K562 (cell line): ENCODE measurements at regions not wholly inside any gene's neighbourhood (a gene's known extent, or its start where the extent isn't known, plus 50 kb on each side); places are given as distances from the start of the nearest gene placed in this dataset.

Experiments
- ATAC-seq: fragments of 200-7000 bp; cut with Tn5 transposase; 3 replicates; pipeline ENCODE4 v1.9.1; 2020; ENCODE audit warnings: moderate library complexity
- BruUV-seq: library from RNA; stranded (reverse); fragments of 400-500 nt; replicated peaks from 2 replicates; lab custom pipeline; 2021; lab: Mats Ljungman, UMichigan
- CTCF ChIA-PET: fragments of 300-600 bp; formaldehyde crosslinking; extraction: SDS; loops from one replicate; lab custom pipeline; 2021; ENCODE audit warnings: low intra/inter-chr PET ratio; lab: Yijun Ruan, JAX
- POLR2A ChIA-PET: fragments of 300-600, 350-650 bp; sonication (Branson Sonifier 250); formaldehyde crosslinking; extraction: SDS; loops from one replicate; lab custom pipeline; 2021; ENCODE audit warnings: antibody characterized with exemption, inconsistent platforms; lab: Yijun Ruan, JAX
- DNase-seq, 4 experiments: peaks; one replicate each; pipeline versions ENCODE4 v3.0.0 to v3.0.0-alpha.2; 2011 to 2018; ENCODE audit warnings: low spot score in 3 of 4, mixed read lengths in 3 of 4; ENCODE audit errors: extremely low read depth in 1 of 4
- FAIRE-seq: peaks from 2 replicates; lab custom pipeline; 2011; peaks lifted over from hg19 to GRCh38; lab: Jason Lieb, UNC
- H2AFZ ChIP-seq: 2 replicates; pipeline ENCODE4 v1.6.0; 2011; ENCODE audit warnings: low read depth, low read length, control low read depth, inconsistent platforms
- H3K27ac ChIP-seq: fragments of 200-600 bp; 3 replicates; pipeline ENCODE4 v1.8.0; 2011; ENCODE audit warnings: low read depth, mild to moderate bottlenecking, control low read depth, inconsistent platforms, low read length, moderate library complexity, mixed read lengths; ENCODE audit errors: extremely low read depth
- H3K27me3 ChIP-seq, 2 experiments: fragments of 300-600 bp in 1 of 2; 2 replicates in 1 of 2; 3 replicates in 1 of 2; pipeline versions ENCODE4 v1.6.0 to v1.8.0; 2011; ENCODE audit warnings: inconsistent platforms in 2 of 2, low read length in 2 of 2, mild to moderate bottlenecking in 1 of 2, mixed read lengths in 1 of 2, moderate library complexity in 1 of 2; ENCODE audit not compliant: control insufficient read depth in 2 of 2, insufficient read depth in 2 of 2
- H3K36me3 ChIP-seq: fragments of 300-600 bp; 3 replicates; pipeline ENCODE4 v1.8.0; 2011; ENCODE audit warnings: mild to moderate bottlenecking, low read length, inconsistent platforms; ENCODE audit not compliant: control insufficient read depth, insufficient read depth
- H3K4me1 ChIP-seq, 2 experiments: fragments of 200-600 bp in 1 of 2; replicated peaks in 1 of 2; 2 replicates in 1 of 2; 3 replicates in 1 of 2; pipeline versions ENCODE4 v1.5.1 to v1.8.0; 2011; ENCODE audit warnings: inconsistent platforms in 2 of 2, low read length in 2 of 2, mild to moderate bottlenecking in 1 of 2, mixed read lengths in 1 of 2, moderate library complexity in 1 of 2; ENCODE audit not compliant: control insufficient read depth in 2 of 2, insufficient read depth in 2 of 2
- H3K4me2 ChIP-seq: 2 replicates; pipeline ENCODE4 v1.6.1; 2011; ENCODE audit warnings: low read length, control low read depth, inconsistent platforms, mixed read lengths; ENCODE audit not compliant: insufficient read depth
- H3K4me3 ChIP-seq: fragments of 200-600 bp; sonication (generic), shearing (Covaris generic); 2 replicates; pipeline ENCODE4 v1.5.1; 2016; ENCODE audit warnings: control low read depth, inconsistent platforms
- H3K79me2 ChIP-seq: fragments of 200-600 bp; 3 replicates; pipeline ENCODE4 v1.8.0; 2011; ENCODE audit warnings: low read length, inconsistent platforms; ENCODE audit not compliant: control insufficient read depth, insufficient read depth
- H3K9ac ChIP-seq, 2 experiments: 2 replicates each; pipeline versions ENCODE4 v1.6.0 to v1.6.1; 2011; ENCODE audit warnings: low read depth in 2 of 2, low read length in 2 of 2, control low read depth in 1 of 2, inconsistent platforms in 1 of 2, mild to moderate bottlenecking in 1 of 2, mixed read lengths in 1 of 2; ENCODE audit not compliant: insufficient read depth in 1 of 2
- H3K9me1 ChIP-seq: one replicate; pipeline ENCODE4 v1.6.0; 2011; ENCODE audit warnings: inconsistent platforms, mild to moderate bottlenecking, low read length, moderate library complexity; ENCODE audit not compliant: control insufficient read depth, insufficient read depth
- H3K9me3 ChIP-seq: replicated peaks from 2 replicates; pipeline ENCODE4 v1.5.1; 2011; ENCODE audit warnings: low read depth, low read length, inconsistent platforms; ENCODE audit not compliant: control insufficient read depth, insufficient read depth
- H4K20me1 ChIP-seq: replicated peaks from 2 replicates; pipeline ENCODE4 v1.6.1; 2011; ENCODE audit warnings: low read length, inconsistent platforms, mixed read lengths; ENCODE audit not compliant: control insufficient read depth, insufficient read depth
- BRD9 ChIP-seq: fragments of 450-650 bp; IDR thresholded peaks from 2 replicates; pipeline ENCODE4 v1.6.1; 2018; ENCODE audit warnings: low read depth; ENCODE audit not compliant: partially characterized antibody
- ELF4 ChIP-seq: fragments of 450-650 bp; formaldehyde crosslinking; IDR thresholded peaks from 2 replicates; pipeline ENCODE4 v1.4.0; 2022; ENCODE audit warnings: missing genetic modification characterization
- FOXK2 ChIP-seq, 2 experiments: fragments of 450-650 bp; IDR thresholded peaks in 1 of 2; conservative IDR thresholded peaks in 1 of 2; 2 replicates each; pipeline ENCODE4 v1.6.1; 2016; ENCODE audit warnings: low read depth in 2 of 2, mild to moderate bottlenecking in 1 of 2
- FOXM1 ChIP-seq, 2 experiments: fragments of 450-650 bp in 1 of 2; sonication (generic) in 1 of 2; formaldehyde crosslinking in 1 of 2; IDR thresholded peaks; 2 replicates each; pipeline versions ENCODE4 v1.6.1 to v1.9.0; 2017 to 2022; ENCODE audit warnings: low read depth in 2 of 2, mild to moderate bottlenecking in 2 of 2, missing genetic modification reagents in 1 of 2, moderate library complexity in 1 of 2
- FUS ChIP-seq: fragments of 200-400 bp; formaldehyde crosslinking; optimal IDR thresholded peaks from 2 replicates; pipeline ENCODE3; 2017; ENCODE audit warnings: low read depth, low read length
- MITF ChIP-seq: IDR thresholded peaks from 2 replicates; pipeline ENCODE4 v1.6.1; 2014; ENCODE audit warnings: antibody characterized with exemption
- NFIC ChIP-seq: fragments of 450-650 bp; IDR thresholded peaks from 2 replicates; pipeline ENCODE4 v1.6.1; 2017; ENCODE audit warnings: mild to moderate bottlenecking, inconsistent platforms
- RBM17 ChIP-seq: fragments of 200-400 bp; formaldehyde crosslinking; IDR thresholded peaks from 2 replicates; pipeline ENCODE4 v1.6.1; 2017; ENCODE audit warnings: low read depth, mild to moderate bottlenecking, low read length, borderline replicate concordance
- SMARCA5 ChIP-seq: fragments of 450-650 bp; IDR thresholded peaks from 2 replicates; pipeline ENCODE4 v1.6.1; 2016
- SREBF2 ChIP-seq: sonication (generic); formaldehyde crosslinking; IDR thresholded peaks from 2 replicates; pipeline ENCODE4 v1.4.0; 2020; ENCODE audit warnings: mild to moderate bottlenecking, missing genetic modification reagents
- TRIM28 ChIP-seq: fragments of 450-650 bp; IDR thresholded peaks from 2 replicates; pipeline ENCODE4 v1.6.1; 2017
- ZFX ChIP-seq: sonication (generic); formaldehyde crosslinking; IDR thresholded peaks from 2 replicates; pipeline ENCODE4 v1.8.0; 2022; ENCODE audit warnings: mild to moderate bottlenecking, missing genetic modification reagents, moderate library complexity
- WGBS: fragments of 100-300 bp; shearing (Covaris generic); methylation state at CpG from one replicate; pipeline ENCODE4 v1.1.6; 2016; ENCODE audit warnings: low coverage, mixed read lengths; ENCODE audit not compliant: insufficient coverage; ENCODE audit errors: missing lambda C conversion rate; 5-methylcytosine and 5-hydroxymethylcytosine counted together
- in situ Hi-C: fragments of 300-500 bp; cut with MboI; formaldehyde crosslinking; loops from 4 replicates; pipeline ENCODE4 v1.15.0; 2018; ENCODE audit warnings: inconsistent platforms, mixed read lengths
- intact Hi-C: fragments of 100-400 bp; cut with micrococcal nuclease; formaldehyde crosslinking; loops from 2 replicates; pipeline ENCODE4 v1.14.2; 2022
- TF ChIP-seq, protein P1 (sequence below): fragments of 450-650 bp; IDR thresholded peaks from 2 replicates; pipeline ENCODE4 v1.6.1; 2017; ENCODE audit warnings: antibody characterized with exemption

- no peak overlapping the region for H3K4me3 ChIP-seq
- ChIA-PET POLR2A (no interaction called here), CTCF (no interaction called here)
- no peak overlapping the region for H3K9ac ChIP-seq
- no peaks in the 10 kb centered on the region for H3K79me2 ChIP-seq
- no peak for ATAC-seq
- no peak overlapping the region for H2AFZ ChIP-seq
- intact Hi-C loops (no loop called here), in situ Hi-C loops (no loop called here)
- TF ChIP-seq MITF, result no peak
- no peak for TF ChIP-seq ZFX
- no peak for TF ChIP-seq SMARCA5
- TF ChIP-seq FOXM1 (IDR thresholded peaks at IDR 0.05; ENCODE audit: low read depth), result no peak
- no peak for TF ChIP-seq FOXM1 (CRISPR knock-in tag; IDR thresholded peaks at IDR 0.05; ENCODE audit: low read depth)
- no peak for TF ChIP-seq SREBF2 (CRISPR knock-in tag)
- no peak for TF ChIP-seq RBM17
- TF ChIP-seq TRIM28, result no peak
- no peak for TF ChIP-seq ELF4 (CRISPR knock-in tag)
- TF ChIP-seq, protein P1, sequence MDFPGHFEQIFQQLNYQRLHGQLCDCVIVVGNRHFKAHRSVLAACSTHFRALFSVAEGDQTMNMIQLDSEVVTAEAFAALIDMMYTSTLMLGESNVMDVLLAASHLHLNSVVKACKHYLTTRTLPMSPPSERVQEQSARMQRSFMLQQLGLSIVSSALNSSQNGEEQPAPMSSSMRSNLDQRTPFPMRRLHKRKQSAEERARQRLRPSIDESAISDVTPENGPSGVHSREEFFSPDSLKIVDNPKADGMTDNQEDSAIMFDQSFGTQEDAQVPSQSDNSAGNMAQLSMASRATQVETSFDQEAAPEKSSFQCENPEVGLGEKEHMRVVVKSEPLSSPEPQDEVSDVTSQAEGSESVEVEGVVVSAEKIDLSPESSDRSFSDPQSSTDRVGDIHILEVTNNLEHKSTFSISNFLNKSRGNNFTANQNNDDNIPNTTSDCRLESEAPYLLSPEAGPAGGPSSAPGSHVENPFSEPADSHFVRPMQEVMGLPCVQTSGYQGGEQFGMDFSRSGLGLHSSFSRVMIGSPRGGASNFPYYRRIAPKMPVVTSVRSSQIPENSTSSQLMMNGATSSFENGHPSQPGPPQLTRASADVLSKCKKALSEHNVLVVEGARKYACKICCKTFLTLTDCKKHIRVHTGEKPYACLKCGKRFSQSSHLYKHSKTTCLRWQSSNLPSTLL, result no peak
- TF ChIP-seq BRD9, result no peak
- no peak for TF ChIP-seq NFIC
- TF ChIP-seq FUS, result no peak
- TF ChIP-seq FOXK2 (conservative IDR thresholded peaks at IDR 0.05 in 1 of 2, IDR thresholded peaks at IDR 0.05 in 1 of 2; ENCODE audit: low read depth in 2 of 2), result no peak
- no peak overlapping the region for H3K27ac ChIP-seq
- no peaks in the 10 kb centered on the region for H3K4me1 ChIP-seq
- H3K36me3 ChIP-seq, result no peaks in the 10 kb centered on the region
- under 1% methylated on average over 9 of the region's 9 CpGs for WGBS
- no peaks in the 10 kb centered on the region for H4K20me1 ChIP-seq
- H3K9me1 ChIP-seq, result no peaks in the 10 kb centered on the region
- BruUV-seq, result no TSS peak
- no peak for FAIRE-seq
- H3K9me3 ChIP-seq, result no peaks in the 10 kb centered on the region
- H3K4me2 ChIP-seq, result no peak overlapping the region
- no peak for DNase-seq
- no peaks in the 10 kb centered on the region for H3K27me3 ChIP-seq
These were observed 272.4 kb upstream of the VCX start for GRCh38 chrX:7570432-7571029.
